ENCODE measurements at regions not wholly inside any gene's neighbourhood (a gene's known extent, or its start where the extent isn't known, plus 50 kb on each side); places are given as distances from the start of the nearest gene placed in this dataset.

DNA sequence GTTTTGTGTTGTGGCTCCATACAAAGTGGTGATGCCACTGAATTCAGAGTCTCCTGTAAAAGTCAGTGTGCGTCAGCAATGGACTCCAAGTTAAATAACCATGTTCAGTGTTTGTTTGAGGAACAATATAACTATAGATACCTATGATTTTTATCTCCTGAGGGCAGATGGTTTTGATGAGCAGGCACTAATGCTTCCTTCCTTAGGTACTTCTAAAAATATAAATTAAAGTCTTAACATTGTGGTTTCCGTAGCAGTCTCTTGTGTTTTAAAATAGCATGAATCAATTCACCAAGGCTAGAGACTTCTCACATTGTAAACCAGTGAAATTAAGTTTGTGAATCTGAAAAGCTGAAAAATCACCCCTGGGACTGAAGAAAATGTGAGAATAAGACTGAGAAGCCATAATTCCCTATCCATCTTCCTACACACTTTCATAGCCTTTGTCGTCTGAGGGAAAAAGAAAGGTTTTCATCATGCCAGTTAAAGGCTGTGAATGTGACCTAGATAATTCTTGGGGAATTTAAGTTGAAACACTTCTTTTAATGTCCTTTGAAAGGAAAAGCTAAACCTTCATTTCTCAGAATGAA lies 1502.9 kb downstream of the CDH11 start:
- TF ChIP-seq, protein P1, sequence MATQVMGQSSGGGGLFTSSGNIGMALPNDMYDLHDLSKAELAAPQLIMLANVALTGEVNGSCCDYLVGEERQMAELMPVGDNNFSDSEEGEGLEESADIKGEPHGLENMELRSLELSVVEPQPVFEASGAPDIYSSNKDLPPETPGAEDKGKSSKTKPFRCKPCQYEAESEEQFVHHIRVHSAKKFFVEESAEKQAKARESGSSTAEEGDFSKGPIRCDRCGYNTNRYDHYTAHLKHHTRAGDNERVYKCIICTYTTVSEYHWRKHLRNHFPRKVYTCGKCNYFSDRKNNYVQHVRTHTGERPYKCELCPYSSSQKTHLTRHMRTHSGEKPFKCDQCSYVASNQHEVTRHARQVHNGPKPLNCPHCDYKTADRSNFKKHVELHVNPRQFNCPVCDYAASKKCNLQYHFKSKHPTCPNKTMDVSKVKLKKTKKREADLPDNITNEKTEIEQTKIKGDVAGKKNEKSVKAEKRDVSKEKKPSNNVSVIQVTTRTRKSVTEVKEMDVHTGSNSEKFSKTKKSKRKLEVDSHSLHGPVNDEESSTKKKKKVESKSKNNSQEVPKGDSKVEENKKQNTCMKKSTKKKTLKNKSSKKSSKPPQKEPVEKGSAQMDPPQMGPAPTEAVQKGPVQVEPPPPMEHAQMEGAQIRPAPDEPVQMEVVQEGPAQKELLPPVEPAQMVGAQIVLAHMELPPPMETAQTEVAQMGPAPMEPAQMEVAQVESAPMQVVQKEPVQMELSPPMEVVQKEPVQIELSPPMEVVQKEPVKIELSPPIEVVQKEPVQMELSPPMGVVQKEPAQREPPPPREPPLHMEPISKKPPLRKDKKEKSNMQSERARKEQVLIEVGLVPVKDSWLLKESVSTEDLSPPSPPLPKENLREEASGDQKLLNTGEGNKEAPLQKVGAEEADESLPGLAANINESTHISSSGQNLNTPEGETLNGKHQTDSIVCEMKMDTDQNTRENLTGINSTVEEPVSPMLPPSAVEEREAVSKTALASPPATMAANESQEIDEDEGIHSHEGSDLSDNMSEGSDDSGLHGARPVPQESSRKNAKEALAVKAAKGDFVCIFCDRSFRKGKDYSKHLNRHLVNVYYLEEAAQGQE (IDR thresholded peaks at IDR 0.05; ENCODE audit: borderline replicate concordance) = no peak
- TF ChIP-seq, protein P2, sequence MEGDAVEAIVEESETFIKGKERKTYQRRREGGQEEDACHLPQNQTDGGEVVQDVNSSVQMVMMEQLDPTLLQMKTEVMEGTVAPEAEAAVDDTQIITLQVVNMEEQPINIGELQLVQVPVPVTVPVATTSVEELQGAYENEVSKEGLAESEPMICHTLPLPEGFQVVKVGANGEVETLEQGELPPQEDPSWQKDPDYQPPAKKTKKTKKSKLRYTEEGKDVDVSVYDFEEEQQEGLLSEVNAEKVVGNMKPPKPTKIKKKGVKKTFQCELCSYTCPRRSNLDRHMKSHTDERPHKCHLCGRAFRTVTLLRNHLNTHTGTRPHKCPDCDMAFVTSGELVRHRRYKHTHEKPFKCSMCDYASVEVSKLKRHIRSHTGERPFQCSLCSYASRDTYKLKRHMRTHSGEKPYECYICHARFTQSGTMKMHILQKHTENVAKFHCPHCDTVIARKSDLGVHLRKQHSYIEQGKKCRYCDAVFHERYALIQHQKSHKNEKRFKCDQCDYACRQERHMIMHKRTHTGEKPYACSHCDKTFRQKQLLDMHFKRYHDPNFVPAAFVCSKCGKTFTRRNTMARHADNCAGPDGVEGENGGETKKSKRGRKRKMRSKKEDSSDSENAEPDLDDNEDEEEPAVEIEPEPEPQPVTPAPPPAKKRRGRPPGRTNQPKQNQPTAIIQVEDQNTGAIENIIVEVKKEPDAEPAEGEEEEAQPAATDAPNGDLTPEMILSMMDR (IDR thresholded peaks at IDR 0.05; ENCODE audit: poor library complexity, severe bottlenecking) = no peak
- no peak for TF ChIP-seq EZH2 (IDR thresholded peaks at IDR 0.05; ENCODE audit: borderline replicate concordance, insufficient read depth, low read length, poor library complexity, severe bottlenecking)
- no peak for TF ChIP-seq TAF1 (IDR thresholded peaks at IDR 0.05; ENCODE audit: low read depth)
- TF ChIP-seq RAD21 (conservative IDR thresholded peaks at IDR 0.05) = no peak
- TF ChIP-seq POLR2AphosphoS5 (IDR thresholded peaks at IDR 0.05) = no peak
